ENCODE measurements at regions not wholly inside any gene's neighbourhood (a gene's known extent, or its start where the extent isn't known, plus 50 kb on each side); places are given as distances from the start of the nearest gene placed in this dataset.

GRCh38 chr1:96559707-96560596, 161.6 kb upstream of the PTBP2 start:
- TF ChIP-seq, protein P1, sequence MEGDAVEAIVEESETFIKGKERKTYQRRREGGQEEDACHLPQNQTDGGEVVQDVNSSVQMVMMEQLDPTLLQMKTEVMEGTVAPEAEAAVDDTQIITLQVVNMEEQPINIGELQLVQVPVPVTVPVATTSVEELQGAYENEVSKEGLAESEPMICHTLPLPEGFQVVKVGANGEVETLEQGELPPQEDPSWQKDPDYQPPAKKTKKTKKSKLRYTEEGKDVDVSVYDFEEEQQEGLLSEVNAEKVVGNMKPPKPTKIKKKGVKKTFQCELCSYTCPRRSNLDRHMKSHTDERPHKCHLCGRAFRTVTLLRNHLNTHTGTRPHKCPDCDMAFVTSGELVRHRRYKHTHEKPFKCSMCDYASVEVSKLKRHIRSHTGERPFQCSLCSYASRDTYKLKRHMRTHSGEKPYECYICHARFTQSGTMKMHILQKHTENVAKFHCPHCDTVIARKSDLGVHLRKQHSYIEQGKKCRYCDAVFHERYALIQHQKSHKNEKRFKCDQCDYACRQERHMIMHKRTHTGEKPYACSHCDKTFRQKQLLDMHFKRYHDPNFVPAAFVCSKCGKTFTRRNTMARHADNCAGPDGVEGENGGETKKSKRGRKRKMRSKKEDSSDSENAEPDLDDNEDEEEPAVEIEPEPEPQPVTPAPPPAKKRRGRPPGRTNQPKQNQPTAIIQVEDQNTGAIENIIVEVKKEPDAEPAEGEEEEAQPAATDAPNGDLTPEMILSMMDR (IDR thresholded peaks at IDR 0.05; ENCODE audit: low read depth, low read length), result no peak
- TF ChIP-seq EZH2phosphoT487 (IDR thresholded peaks at IDR 0.05; ENCODE audit: low read depth), result no peak
